VCaP (cell line): ENCODE measurements at regions not wholly inside any gene's neighbourhood (a gene's known extent, or its start where the extent isn't known, plus 50 kb on each side); places are given as distances from the start of the nearest gene placed in this dataset.
"Not testable (repeated sequence)": the region's sequence is repeated elsewhere in the genome, so short reads cannot be mapped to it uniquely, and the experiment has no call there.

Source experiments
- H3K27ac ChIP-seq: fragments of 450-650 bp; 2 replicates; pipeline ENCODE4 v1.5.1; 2017
- TF ChIP-seq, protein P1 (sequence below): fragments of 450-650 bp; conservative IDR thresholded peaks from 2 replicates; pipeline ENCODE4 v1.5.1; 2017; ENCODE audit warnings: mild to moderate bottlenecking, moderate library complexity

- TF ChIP-seq, protein P1, sequence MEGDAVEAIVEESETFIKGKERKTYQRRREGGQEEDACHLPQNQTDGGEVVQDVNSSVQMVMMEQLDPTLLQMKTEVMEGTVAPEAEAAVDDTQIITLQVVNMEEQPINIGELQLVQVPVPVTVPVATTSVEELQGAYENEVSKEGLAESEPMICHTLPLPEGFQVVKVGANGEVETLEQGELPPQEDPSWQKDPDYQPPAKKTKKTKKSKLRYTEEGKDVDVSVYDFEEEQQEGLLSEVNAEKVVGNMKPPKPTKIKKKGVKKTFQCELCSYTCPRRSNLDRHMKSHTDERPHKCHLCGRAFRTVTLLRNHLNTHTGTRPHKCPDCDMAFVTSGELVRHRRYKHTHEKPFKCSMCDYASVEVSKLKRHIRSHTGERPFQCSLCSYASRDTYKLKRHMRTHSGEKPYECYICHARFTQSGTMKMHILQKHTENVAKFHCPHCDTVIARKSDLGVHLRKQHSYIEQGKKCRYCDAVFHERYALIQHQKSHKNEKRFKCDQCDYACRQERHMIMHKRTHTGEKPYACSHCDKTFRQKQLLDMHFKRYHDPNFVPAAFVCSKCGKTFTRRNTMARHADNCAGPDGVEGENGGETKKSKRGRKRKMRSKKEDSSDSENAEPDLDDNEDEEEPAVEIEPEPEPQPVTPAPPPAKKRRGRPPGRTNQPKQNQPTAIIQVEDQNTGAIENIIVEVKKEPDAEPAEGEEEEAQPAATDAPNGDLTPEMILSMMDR: no peak
- H3K27ac ChIP-seq: no peak overlapping the region
Measured at GRCh38 chr17:12230481-12231354, 210.0 kb downstream of the MAP2K4 start.

DNA sequence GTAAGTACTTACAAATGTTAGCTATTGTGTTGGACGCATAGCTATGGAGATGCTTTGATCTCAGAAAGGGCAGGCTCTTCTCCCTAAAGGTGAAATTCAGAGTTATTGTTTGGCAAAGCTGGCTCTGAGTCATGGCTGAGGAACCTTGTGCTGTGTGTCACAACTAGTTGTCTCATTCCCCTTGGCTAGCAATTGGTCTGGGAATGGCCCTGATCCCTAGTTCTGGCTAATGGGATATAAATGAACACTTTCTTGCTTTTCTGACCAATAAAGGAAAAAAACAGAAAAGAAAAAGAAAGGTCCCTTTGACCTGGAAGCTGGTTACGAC is 210.6 kb downstream of the MAP2K4 start:
- H3K27ac ChIP-seq: no peak overlapping the region
- TF ChIP-seq, protein P1: no peak

DNA sequence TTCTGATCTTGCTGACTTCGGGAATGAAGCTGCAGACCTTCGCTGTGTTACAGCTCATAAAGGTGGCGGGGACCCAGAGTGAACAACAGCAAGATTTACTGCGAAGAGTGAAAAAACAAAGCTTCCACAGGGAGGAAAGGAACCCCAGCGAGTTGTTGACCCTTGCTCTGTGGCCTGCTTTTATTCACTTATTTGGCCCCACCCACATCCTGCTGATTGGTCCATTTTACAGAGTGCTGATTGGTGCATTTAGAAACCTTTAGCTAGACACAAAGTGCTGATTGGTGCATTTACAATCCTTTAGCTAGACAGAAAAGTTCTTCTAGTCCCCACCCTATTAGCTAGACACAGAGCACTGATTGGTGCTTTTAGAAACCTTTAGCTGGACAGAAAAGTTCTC is 218.3 kb downstream of the MAP2K4 start:
- H3K27ac ChIP-seq: not testable (repeated sequence)

DNA sequence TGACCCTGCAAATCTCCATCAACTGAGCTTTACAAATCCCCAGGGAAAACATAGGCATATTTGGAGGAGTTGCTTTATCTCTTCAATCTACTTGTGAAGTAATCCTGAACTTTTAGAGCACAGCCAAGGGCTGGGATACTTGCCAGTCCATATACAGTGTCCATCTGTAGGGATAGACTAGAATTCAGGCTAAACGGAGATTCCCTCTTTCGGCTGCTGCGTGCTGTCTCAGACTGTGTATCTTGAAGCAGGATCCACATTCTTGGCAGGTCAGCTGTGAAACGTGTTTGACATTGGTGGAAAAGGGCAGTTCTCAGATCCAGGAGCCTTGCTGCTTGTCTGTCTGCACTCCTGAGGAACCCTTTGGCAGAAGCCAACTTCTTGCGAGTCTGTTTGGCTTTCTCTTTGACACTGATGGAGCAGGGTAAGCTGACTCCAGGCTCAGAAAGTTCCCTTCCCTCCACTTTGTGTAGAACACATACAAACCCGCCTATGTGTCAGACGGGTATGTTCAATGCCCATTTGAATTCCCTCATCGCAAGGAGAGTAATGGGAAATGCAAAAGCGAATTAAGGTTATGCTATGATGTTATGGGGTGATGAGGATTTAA is 221.8 kb downstream of the MAP2K4 start:
- peak overlapping the region; percentile 29; the same call in 1 of the 2 replicates for H3K27ac ChIP-seq
- TF ChIP-seq, protein P1: no peak

GRCh38 chr17:12247761-12248160 is 227.1 kb downstream of the MAP2K4 start:
- TF ChIP-seq, protein P1: no peak
- no peak overlapping the region for H3K27ac ChIP-seq

- no peak overlapping the region for H3K27ac ChIP-seq
- TF ChIP-seq, protein P1: no peak
Measured at GRCh38 chr17:12250973-12251372, 230.3 kb downstream of the MAP2K4 start.

DNA sequence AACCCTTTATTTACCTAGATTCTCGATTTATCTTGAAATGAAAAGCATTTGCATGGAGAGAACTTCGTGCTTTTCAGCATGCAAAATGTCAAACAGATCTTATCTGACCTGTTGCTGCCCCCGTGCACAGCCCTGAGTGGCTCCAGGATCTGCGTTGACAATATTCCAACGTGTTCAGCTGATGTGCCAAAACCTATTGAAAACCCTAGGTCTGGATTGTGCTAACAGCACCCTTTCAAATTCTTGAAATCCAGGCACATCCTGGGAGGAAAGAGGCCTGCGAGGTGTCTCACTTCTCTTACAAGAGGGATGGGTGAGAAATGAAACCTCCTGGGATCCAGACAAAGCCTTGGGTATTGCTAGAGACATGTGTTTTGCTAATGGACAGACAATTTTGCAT is 231.8 kb downstream of the MAP2K4 start:
- H3K27ac ChIP-seq: no peak overlapping the region
- TF ChIP-seq, protein P1: no peak

- TF ChIP-seq, protein P1: no peak
- no peak overlapping the region for H3K27ac ChIP-seq
Measured at GRCh38 chr17:12254460-12254859, 233.8 kb downstream of the MAP2K4 start.
